Ascending aorta (tissue), 2 donors: ENCODE measurements at regions not wholly inside any gene's neighbourhood (a gene's known extent, or its start where the extent isn't known, plus 50 kb on each side); places are given as distances from the start of the nearest gene placed in this dataset.

Source experiments
- DNase-seq, 2 donors: peaks; one replicate each; pipeline ENCODE4 v3.0.0-alpha.2; 2019; ENCODE audit warnings: low spot score in 2 of 2
- H3K27ac ChIP-seq, 2 donors: fragments of 200-600 bp; sonication (generic); one replicate each; pipeline ENCODE4 v1.5.1; 2016 to 2017; ENCODE audit warnings: mild to moderate bottlenecking in 1 of 2
- H3K27me3 ChIP-seq: fragments of 200-600 bp; sonication (generic); one replicate; pipeline ENCODE4 v1.5.1; 2017
- H3K36me3 ChIP-seq, 2 donors: fragments of 200-600 bp; sonication (generic); one replicate each; pipeline ENCODE4 v1.5.1; 2016
- H3K4me1 ChIP-seq, 2 donors: fragments of 200-600 bp; sonication (generic); one replicate each; pipeline ENCODE4 v1.5.1; 2016 to 2017; ENCODE audit warnings: mild to moderate bottlenecking in 1 of 2
- H3K4me3 ChIP-seq, 2 donors: fragments of 200-600 bp; sonication (generic); one replicate each; pipeline ENCODE4 v1.5.1; 2016 to 2017; ENCODE audit warnings: mild to moderate bottlenecking in 1 of 2
- H3K9me3 ChIP-seq, 2 donors: fragments of 200-600 bp; sonication (generic); one replicate each; pipeline ENCODE4 v1.5.1; 2016
- intact Hi-C: fragments of 100-400 bp; cut with DNase I; formaldehyde crosslinking; loops from one replicate; pipeline ENCODE4 v1.15.1; 2023
- TF ChIP-seq, protein P1 (sequence below), 3 experiments: fragments of 200-600 bp in 2 of 3; fragments of 450-650 bp in 1 of 3; sonication (generic) in 2 of 3; IDR thresholded peaks; one replicate each; pipeline ENCODE4 v1.5.1; 2016 to 2019; ENCODE audit warnings: antibody characterized with exemption in 3 of 3, mild to moderate bottlenecking in 1 of 3, moderate library complexity in 1 of 3

DNA sequence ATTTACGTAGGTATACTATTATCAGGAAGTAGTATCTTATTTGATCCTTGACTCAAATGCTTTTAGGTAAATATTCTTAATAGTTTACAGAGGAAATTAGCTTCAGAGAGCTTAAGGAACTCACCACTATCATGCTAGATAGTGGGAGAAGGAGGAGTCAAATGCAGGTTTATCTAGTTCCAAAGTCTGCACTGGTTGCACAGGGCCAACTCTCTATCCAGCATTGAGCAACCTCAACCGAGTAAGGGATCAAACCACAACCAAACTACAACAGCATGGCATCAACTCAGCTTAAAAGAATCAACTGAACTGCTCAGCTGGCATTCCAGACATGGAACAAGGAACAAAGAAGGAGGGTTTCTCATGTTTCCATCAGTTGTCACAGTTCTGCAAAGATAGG is 306.0 kb downstream of the MAF start:
- TF ChIP-seq, protein P1, sequence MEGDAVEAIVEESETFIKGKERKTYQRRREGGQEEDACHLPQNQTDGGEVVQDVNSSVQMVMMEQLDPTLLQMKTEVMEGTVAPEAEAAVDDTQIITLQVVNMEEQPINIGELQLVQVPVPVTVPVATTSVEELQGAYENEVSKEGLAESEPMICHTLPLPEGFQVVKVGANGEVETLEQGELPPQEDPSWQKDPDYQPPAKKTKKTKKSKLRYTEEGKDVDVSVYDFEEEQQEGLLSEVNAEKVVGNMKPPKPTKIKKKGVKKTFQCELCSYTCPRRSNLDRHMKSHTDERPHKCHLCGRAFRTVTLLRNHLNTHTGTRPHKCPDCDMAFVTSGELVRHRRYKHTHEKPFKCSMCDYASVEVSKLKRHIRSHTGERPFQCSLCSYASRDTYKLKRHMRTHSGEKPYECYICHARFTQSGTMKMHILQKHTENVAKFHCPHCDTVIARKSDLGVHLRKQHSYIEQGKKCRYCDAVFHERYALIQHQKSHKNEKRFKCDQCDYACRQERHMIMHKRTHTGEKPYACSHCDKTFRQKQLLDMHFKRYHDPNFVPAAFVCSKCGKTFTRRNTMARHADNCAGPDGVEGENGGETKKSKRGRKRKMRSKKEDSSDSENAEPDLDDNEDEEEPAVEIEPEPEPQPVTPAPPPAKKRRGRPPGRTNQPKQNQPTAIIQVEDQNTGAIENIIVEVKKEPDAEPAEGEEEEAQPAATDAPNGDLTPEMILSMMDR (IDR thresholded peaks at IDR 0.05): no peak
- no peak for DNase-seq
- H3K9me3 ChIP-seq: no peaks in the 10 kb centered on the region
- H3K36me3 ChIP-seq: no peaks in the 10 kb centered on the region
- intact Hi-C loops: no loop called here
- H3K27me3 ChIP-seq: no peaks in the 10 kb centered on the region
- no peak overlapping the region for H3K4me3 ChIP-seq
- no peak overlapping the region for H3K27ac ChIP-seq
- no peaks in the 10 kb centered on the region for H3K4me1 ChIP-seq

DNA sequence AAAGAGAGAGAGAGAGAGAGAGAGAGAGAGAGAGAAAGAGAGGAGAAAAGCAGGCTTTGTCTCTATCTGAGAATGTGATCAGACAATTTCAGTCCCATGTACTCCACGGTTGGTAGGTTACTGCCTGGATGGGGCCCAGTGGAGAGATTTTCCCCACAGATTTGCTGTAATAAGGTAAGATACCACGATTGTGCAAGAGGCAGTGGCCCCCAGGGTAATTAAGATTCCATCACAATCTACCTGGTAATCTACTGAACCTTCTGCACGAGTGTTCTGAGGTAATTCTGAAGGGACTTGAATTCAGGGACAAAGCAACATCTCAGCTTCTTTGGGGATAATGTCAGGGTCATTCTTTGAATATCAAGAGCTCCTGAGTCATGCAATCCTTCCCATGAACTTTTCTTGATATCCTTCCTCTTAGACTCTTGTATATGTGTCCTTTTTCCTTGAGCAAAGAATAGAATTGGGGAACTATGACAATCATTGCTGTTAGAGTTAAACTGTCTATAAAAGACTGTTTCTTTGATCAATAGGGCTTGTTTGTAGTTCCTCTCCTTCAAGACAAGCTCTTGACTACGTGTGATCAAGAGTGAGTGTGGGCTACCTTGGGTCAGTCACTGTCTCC is 306.6 kb downstream of the MAF start:
- DNase-seq: no peak
- Histone ChIP-seq H3K27me3 (no peaks in the 10 kb centered on the region), H3K9me3 (no peaks in the 10 kb centered on the region), H3K27ac (no peak overlapping the region), H3K36me3 (no peaks in the 10 kb centered on the region), H3K4me3 (no peak overlapping the region), H3K4me1 (no peaks in the 10 kb centered on the region)
- TF ChIP-seq, protein P1 (IDR thresholded peaks at IDR 0.05): no peak
- intact Hi-C loops: no loop called here

DNA sequence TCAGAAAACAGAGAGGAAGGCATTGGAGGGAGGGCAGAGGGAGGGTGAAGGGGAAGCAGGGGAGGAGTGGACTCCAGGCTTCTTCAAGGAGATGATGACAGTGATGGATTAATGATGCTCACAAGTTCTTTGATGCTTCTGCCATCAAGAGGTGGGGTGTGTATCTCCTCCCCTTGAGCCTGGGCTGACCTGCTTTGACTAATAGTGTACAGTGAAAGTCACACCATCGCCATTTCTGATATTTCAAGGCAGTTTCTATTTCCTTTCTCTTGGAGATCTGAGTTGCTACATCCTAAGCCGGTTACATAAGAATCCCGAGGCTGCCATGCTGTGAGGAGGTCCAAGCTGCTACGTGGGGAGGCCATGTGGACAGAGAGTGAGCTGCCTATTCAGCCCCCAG is 312.5 kb downstream of the MAF start:
- no peak overlapping the region for H3K27ac ChIP-seq
- intact Hi-C loops: no loop called here
- no peaks in the 10 kb centered on the region for H3K36me3 ChIP-seq

DNA sequence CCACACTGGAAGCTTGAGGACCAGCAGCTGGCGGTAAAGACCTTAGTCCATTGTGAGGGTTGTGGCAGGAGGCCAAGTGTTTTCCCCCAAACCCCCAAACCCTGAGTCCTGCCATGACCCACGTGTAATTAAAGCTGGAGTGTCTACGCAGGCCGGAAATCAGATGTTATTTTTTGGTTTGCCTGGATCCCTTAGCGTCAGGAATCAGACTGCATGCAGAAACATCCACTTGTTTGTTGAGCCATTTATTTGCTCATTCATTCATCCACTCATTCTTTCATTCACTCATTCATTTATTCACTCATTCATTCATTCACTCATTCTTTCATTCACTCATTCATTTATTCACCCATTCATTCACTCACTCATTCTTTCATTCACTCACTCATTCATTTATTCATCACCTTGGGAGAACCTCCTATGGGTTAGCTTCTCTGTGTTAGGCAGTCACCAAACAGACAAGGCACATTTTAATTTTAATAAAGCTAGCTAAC is 313.1 kb downstream of the MAF start:
- TF ChIP-seq, protein P1 (IDR thresholded peaks at IDR 0.05): no peak
- Histone ChIP-seq H3K36me3 (no peaks in the 10 kb centered on the region), H3K4me3 (no peak overlapping the region), H3K9me3 (no peaks in the 10 kb centered on the region), H3K4me1 (no peaks in the 10 kb centered on the region), H3K27ac (no peak overlapping the region), H3K27me3 (no peaks in the 10 kb centered on the region)
- intact Hi-C loops: no loop called here
- DNase-seq: no peak

More for the DNA sequence above, 312.5 kb downstream of the MAF start:
- H3K27me3 ChIP-seq: no peaks in the 10 kb centered on the region
- H3K4me1 ChIP-seq: no peaks in the 10 kb centered on the region
- no peak for DNase-seq
- H3K9me3 ChIP-seq: no peaks in the 10 kb centered on the region
- TF ChIP-seq, protein P1 (IDR thresholded peaks at IDR 0.05): no peak
- H3K4me3 ChIP-seq: no peak overlapping the region

- H3K27ac ChIP-seq: no peak overlapping the region
- no peaks in the 10 kb centered on the region for H3K36me3 ChIP-seq
Observed at GRCh38 chr16:79286646-79287423, 313.7 kb downstream of the MAF start.

More at GRCh38 chr16:79286646-79287423, 313.7 kb downstream of the MAF start:
- TF ChIP-seq, protein P1 (IDR thresholded peaks at IDR 0.05): no peak
- Histone ChIP-seq H3K27me3 (no peaks in the 10 kb centered on the region), H3K4me3 (no peak overlapping the region), H3K9me3 (no peaks in the 10 kb centered on the region), H3K4me1 (no peaks in the 10 kb centered on the region)
- peak in 1 of 2 donors; percentile 19 for DNase-seq
- intact Hi-C loops: no loop called here
